BE2C (cell line): ENCODE measurements at regions not wholly inside any gene's neighbourhood (a gene's known extent, or its start where the extent isn't known, plus 50 kb on each side); places are given as distances from the start of the nearest gene placed in this dataset.

ENCODE experiments used
- DNase-seq: peaks from one replicate; pipeline ENCODE4 v3.0.0-alpha.2; 2020
- H3K27me3 ChIP-seq: fragments of 250-450 bp; sonication (Bioruptor Pico); 2 replicates; pipeline ENCODE4 v1.5.1; 2020; ENCODE audit warnings: mild to moderate bottlenecking
- H3K36me3 ChIP-seq: fragments of 250-450 bp; sonication (Bioruptor Pico); 2 replicates; pipeline ENCODE4 v1.5.1; 2020; ENCODE audit warnings: mild to moderate bottlenecking
- H3K4me1 ChIP-seq: fragments of 250-450 bp; sonication (Bioruptor Pico); 2 replicates; pipeline ENCODE4 v1.5.1; 2020
- H3K4me3 ChIP-seq: 2 replicates; pipeline ENCODE4 v1.5.1; 2011; ENCODE audit warnings: low read depth, low read length
- H3K9me3 ChIP-seq: fragments of 250-450 bp; sonication (Bioruptor Pico); 2 replicates; pipeline ENCODE4 v1.5.1; 2020
- CTCF ChIP-seq: IDR thresholded peaks from 2 replicates; pipeline ENCODE4 v1.5.1; 2012; ENCODE audit warnings: mild to moderate bottlenecking, low read depth, low read length

GRCh38 chr12:93121729-93122488, 192.8 kb upstream of the EEA1 start:
- no peaks in the 10 kb centered on the region for H3K9me3 ChIP-seq
- H3K36me3 ChIP-seq = no peaks in the 10 kb centered on the region
- DNase-seq = no peak
- no peaks in the 10 kb centered on the region for H3K27me3 ChIP-seq
- TF ChIP-seq CTCF = no peak
- no peaks in the 10 kb centered on the region for H3K4me1 ChIP-seq
- no peak overlapping the region for H3K4me3 ChIP-seq

GRCh38 chr12:93122569-93123091, 193.5 kb upstream of the EEA1 start:
- no peaks in the 10 kb centered on the region for H3K27me3 ChIP-seq
- H3K9me3 ChIP-seq = no peaks in the 10 kb centered on the region
- no peak for DNase-seq
- H3K36me3 ChIP-seq = no peaks in the 10 kb centered on the region
- no peak for TF ChIP-seq CTCF
- H3K4me1 ChIP-seq = no peaks in the 10 kb centered on the region
- H3K4me3 ChIP-seq = no peak overlapping the region

GRCh38 chr12:93125126-93125525, 196.0 kb upstream of the EEA1 start:
- TF ChIP-seq CTCF = no peak
- Histone ChIP-seq H3K9me3 (no peaks in the 10 kb centered on the region), H3K4me3 (no peak overlapping the region), H3K4me1 (no peaks in the 10 kb centered on the region), H3K36me3 (no peaks in the 10 kb centered on the region), H3K27me3 (no peaks in the 10 kb centered on the region)
- DNase-seq = no peak

GRCh38 chr12:93126069-93126474, 197.0 kb upstream of the EEA1 start:
- H3K27me3 ChIP-seq = no peaks in the 10 kb centered on the region
- H3K4me3 ChIP-seq = no peak overlapping the region
- no peak for DNase-seq
- no peaks in the 10 kb centered on the region for H3K36me3 ChIP-seq
- no peaks in the 10 kb centered on the region for H3K4me1 ChIP-seq
- no peak for TF ChIP-seq CTCF
- no peaks in the 10 kb centered on the region for H3K9me3 ChIP-seq

- no peak overlapping the region for H3K4me3 ChIP-seq
- no peaks in the 10 kb centered on the region for H3K4me1 ChIP-seq
- no peaks in the 10 kb centered on the region for H3K36me3 ChIP-seq
- no peaks in the 10 kb centered on the region for H3K9me3 ChIP-seq
- no peak for TF ChIP-seq CTCF
- DNase-seq = no peak
- no peaks in the 10 kb centered on the region for H3K27me3 ChIP-seq
These were observed 198.0 kb upstream of the EEA1 start for GRCh38 chr12:93127107-93127560.

- Histone ChIP-seq H3K9me3 (no peaks in the 10 kb centered on the region), H3K27me3 (no peaks in the 10 kb centered on the region), H3K4me1 (no peaks in the 10 kb centered on the region), H3K4me3 (no peak overlapping the region), H3K36me3 (no peaks in the 10 kb centered on the region)
- TF ChIP-seq CTCF = no peak
- peak; percentile 22 for DNase-seq
These were observed 198.7 kb upstream of the EEA1 start for GRCh38 chr12:93127582-93128331.
